ENCODE measurements at regions not wholly inside any gene's neighbourhood (a gene's known extent, or its start where the extent isn't known, plus 50 kb on each side); places are given as distances from the start of the nearest gene placed in this dataset.

DNA sequence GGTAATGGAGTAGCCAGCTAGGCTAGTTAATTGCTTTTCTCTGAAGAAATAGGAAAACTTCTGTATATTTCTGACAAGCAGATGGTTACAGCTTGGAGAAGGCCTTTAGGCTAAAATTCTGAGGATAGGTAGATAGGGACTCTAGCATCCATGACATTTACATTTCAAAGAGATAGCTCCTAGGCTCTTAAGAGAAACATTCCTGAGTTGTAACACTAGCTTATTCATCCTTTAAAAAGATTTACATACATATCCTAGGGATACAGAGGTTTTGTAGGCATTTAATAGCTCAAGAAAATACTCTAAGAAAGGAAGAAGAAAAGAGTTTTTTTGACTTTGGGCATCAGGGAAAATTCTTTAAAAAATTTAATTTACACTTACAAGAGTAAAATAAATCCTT, 130.9 kb upstream of the CCDC179 start:
- Mint-ChIP-seq H3K27ac (no peak overlapping the region), H3K4me1 (ENCODE audit: low read depth) (no peaks in the 10 kb centered on the region), H3K36me3 (ENCODE audit: insufficient read depth) (peaks cover 25% of the 10 kb centered on the region), H3K27me3 (no peaks in the 10 kb centered on the region), H3K4me3 (ENCODE audit: low read depth) (no peak overlapping the region), H3K9me3 (ENCODE audit: low read depth) (peaks cover 34% of the 10 kb centered on the region)
- no peak for TF ChIP-seq CTCF (IDR thresholded peaks at IDR 0.05; ENCODE audit: unreplicated experiment)
- DNase-seq (ENCODE audit: low spot score, unreplicated experiment): no peak

GRCh38 chr11:23006730-23007129, 146.5 kb upstream of the CCDC179 start:
- peaks cover 15% of the 10 kb centered on the region for H3K36me3 Mint-ChIP-seq (ENCODE audit: insufficient read depth)
- H3K9me3 Mint-ChIP-seq (ENCODE audit: low read depth): peaks cover 22% of the 10 kb centered on the region
- H3K27me3 Mint-ChIP-seq: no peaks in the 10 kb centered on the region
- no peak for DNase-seq (ENCODE audit: low spot score, unreplicated experiment)
- no peak overlapping the region for H3K27ac Mint-ChIP-seq
- H3K4me3 Mint-ChIP-seq (ENCODE audit: low read depth): no peak overlapping the region
- H3K4me1 Mint-ChIP-seq (ENCODE audit: low read depth): peaks cover 9% of the 10 kb centered on the region
- TF ChIP-seq CTCF (IDR thresholded peaks at IDR 0.05; ENCODE audit: unreplicated experiment): no peak

DNA sequence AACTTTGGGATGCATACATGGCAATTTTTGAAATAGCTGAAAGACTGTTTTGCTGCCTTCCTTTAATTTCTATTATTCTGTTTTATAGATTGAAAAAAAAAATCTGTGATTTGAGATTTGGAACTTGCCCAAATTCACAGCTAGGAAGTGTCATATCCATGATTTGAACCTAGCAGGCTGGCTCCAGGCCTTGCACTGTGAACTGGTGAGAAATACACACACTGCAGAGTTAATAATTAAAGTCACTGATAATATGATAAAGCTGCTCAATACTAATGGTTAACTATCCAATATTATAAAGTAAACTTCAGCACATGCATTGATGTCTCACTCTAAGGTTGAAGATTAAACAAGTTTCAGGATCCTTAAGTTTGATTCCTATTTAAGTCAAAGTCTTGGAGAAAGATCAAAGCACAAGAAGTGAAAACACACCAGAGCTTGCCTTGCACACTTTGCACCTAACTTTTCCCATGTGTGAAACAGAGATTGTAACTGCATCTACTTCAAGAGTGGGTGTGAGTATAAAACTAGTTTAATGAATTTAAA, 150.6 kb upstream of the CCDC179 start:
- peaks cover 10% of the 10 kb centered on the region for H3K4me1 Mint-ChIP-seq (ENCODE audit: low read depth)
- DNase-seq (ENCODE audit: low spot score, unreplicated experiment): no peak
- TF ChIP-seq CTCF (IDR thresholded peaks at IDR 0.05; ENCODE audit: unreplicated experiment): no peak
- H3K9me3 Mint-ChIP-seq (ENCODE audit: low read depth): peaks cover 7% of the 10 kb centered on the region
- peaks cover 6% of the 10 kb centered on the region for H3K36me3 Mint-ChIP-seq (ENCODE audit: insufficient read depth)
- H3K27me3 Mint-ChIP-seq: no peaks in the 10 kb centered on the region
- H3K4me3 Mint-ChIP-seq (ENCODE audit: low read depth): no peak overlapping the region
- no peak overlapping the region for H3K27ac Mint-ChIP-seq

DNA sequence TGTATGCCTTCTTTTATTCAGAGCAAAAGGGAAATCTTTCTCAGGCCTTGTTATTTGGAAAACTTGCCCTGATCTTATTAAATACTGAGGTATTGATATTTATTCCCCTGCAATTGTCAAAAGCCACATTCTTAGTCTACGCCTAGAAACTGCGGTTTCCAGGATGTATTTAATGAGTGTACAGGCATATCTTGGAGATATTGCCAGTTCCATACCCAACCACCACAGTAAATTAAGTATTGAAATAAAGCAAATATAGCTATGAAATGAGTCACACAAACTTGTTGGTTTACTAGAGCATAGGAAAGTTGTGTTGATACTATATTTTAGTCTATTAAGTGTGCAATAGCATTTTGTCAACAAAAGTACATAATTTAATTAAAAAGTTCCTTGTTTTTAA, 152.7 kb upstream of the CCDC179 start:
- TF ChIP-seq CTCF (IDR thresholded peaks at IDR 0.05; ENCODE audit: unreplicated experiment): no peak
- H3K4me3 Mint-ChIP-seq (ENCODE audit: low read depth): no peak overlapping the region
- peaks cover 5% of the 10 kb centered on the region for H3K36me3 Mint-ChIP-seq (ENCODE audit: insufficient read depth)
- no peak for DNase-seq (ENCODE audit: low spot score, unreplicated experiment)
- H3K9me3 Mint-ChIP-seq (ENCODE audit: low read depth): peaks cover 5% of the 10 kb centered on the region
- H3K4me1 Mint-ChIP-seq (ENCODE audit: low read depth): peaks cover 8% of the 10 kb centered on the region
- H3K27ac Mint-ChIP-seq: no peak overlapping the region
- no peaks in the 10 kb centered on the region for H3K27me3 Mint-ChIP-seq

DNA sequence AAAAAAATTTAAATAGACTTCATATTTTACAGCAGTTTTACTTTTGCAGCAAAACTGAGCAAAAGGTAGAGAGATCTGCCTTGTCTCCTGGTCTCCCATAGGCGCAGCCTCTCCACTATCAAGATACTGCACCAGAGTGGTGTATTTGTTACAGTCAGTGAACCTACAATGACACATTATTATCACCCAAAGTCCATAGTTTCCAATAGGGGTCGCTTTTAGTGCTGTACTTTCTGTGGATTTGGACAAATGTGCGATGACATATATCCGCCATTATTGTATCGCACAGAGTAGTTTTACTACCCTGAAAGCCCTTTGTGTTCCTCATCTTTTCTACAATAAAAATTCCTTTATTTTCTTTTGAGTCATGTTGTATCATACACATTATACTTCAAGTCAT, 153.2 kb upstream of the CCDC179 start:
- Mint-ChIP-seq H3K36me3 (ENCODE audit: insufficient read depth) (peaks cover 1% of the 10 kb centered on the region), H3K27me3 (no peaks in the 10 kb centered on the region), H3K4me1 (ENCODE audit: low read depth) (peaks cover 8% of the 10 kb centered on the region), H3K4me3 (ENCODE audit: low read depth) (no peak overlapping the region), H3K9me3 (ENCODE audit: low read depth) (peaks cover under 1% of the 10 kb centered on the region), H3K27ac (no peak overlapping the region)
- no peak for TF ChIP-seq CTCF (IDR thresholded peaks at IDR 0.05; ENCODE audit: unreplicated experiment)
- DNase-seq (ENCODE audit: low spot score, unreplicated experiment): no peak

All from progenitor cell of endocrine pancreas (in vitro differentiated cells).